ENCODE measurements at regions not wholly inside any gene's neighbourhood (a gene's known extent, or its start where the extent isn't known, plus 50 kb on each side); places are given as distances from the start of the nearest gene placed in this dataset.

- TF ChIP-seq CTCF (conservative IDR thresholded peaks at IDR 0.05; ENCODE audit: low read length) (no peak), EZH2phosphoT487 (IDR thresholded peaks at IDR 0.05; ENCODE audit: borderline replicate concordance, low read depth, low read length) (no peak)
Observed at GRCh38 chr3:32046102-32046501, 60.3 kb upstream of the GPD1L start.
